Immature natural killer cell (primary cell): ENCODE measurements at regions not wholly inside any gene's neighbourhood (a gene's known extent, or its start where the extent isn't known, plus 50 kb on each side); places are given as distances from the start of the nearest gene placed in this dataset.

Experiments
- DNase-seq, 3 donors: peaks; one replicate each; pipeline ENCODE4 v3.0.0; 2022; ENCODE audit warnings: mixed read lengths in 1 of 3
- H3K27ac Mint-ChIP-seq, 6 donors: one replicate each; pipeline ENCODE4 v1.8.0; 2020; ENCODE audit warnings: mixed read lengths in 6 of 6, mild to moderate bottlenecking in 5 of 6, inconsistent platforms in 4 of 6, moderate library complexity in 3 of 6
- H3K27me3 Mint-ChIP-seq, 3 donors: one replicate each; pipeline ENCODE4 v1.8.0; 2020 to 2021; ENCODE audit warnings: low read depth in 3 of 3, mild to moderate bottlenecking in 3 of 3, mixed read lengths in 3 of 3, moderate library complexity in 3 of 3, inconsistent platforms in 1 of 3
- H3K36me3 Mint-ChIP-seq, 3 donors: one replicate each; pipeline ENCODE4 v1.8.0; 2020; ENCODE audit warnings: mixed read lengths in 3 of 3, inconsistent platforms in 2 of 3, mild to moderate bottlenecking in 2 of 3
- H3K4me1 Mint-ChIP-seq, 2 donors: one replicate each; pipeline ENCODE4 v1.8.0; 2020; ENCODE audit warnings: inconsistent platforms in 2 of 2, mild to moderate bottlenecking in 2 of 2, mixed read lengths in 2 of 2, moderate library complexity in 1 of 2
- H3K4me3 Mint-ChIP-seq, 5 donors: one replicate each; pipeline ENCODE4 v1.8.0; 2020; ENCODE audit warnings: mild to moderate bottlenecking in 5 of 5, mixed read lengths in 5 of 5, inconsistent platforms in 3 of 5, moderate library complexity in 3 of 5
- H3K9me3 Mint-ChIP-seq, 6 donors: one replicate each; pipeline ENCODE4 v1.8.0; 2020; ENCODE audit warnings: mild to moderate bottlenecking in 6 of 6, mixed read lengths in 6 of 6, inconsistent platforms in 4 of 6, moderate library complexity in 3 of 6

DNA sequence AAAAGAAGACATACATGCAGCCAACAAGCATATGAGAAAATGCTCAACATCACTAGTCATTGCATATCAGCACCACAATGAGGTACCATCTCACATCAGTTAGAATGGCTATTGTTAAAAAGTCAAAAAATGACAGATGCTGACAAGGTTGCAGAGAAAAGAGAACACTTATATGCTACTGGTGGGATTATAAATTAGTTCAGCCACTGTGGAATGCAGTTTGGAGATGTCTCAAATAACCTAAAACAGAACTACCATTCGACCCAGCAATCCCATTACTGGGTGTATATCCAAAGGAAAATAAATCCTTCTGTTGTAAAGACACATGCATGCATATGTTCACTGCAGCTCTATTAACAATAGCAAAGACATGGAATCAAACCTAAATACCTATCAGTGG is 238.4 kb downstream of the KCNC2 start:
- Mint-ChIP-seq H3K36me3 (no peaks in the 10 kb centered on the region), H3K9me3 (peaks cover 0 to 16% (median 10%) of the 10 kb centered on the region in 6 donors), H3K27me3 (no peaks in the 10 kb centered on the region), H3K27ac (no peak overlapping the region), H3K4me3 (no peak overlapping the region), H3K4me1 (no peaks in the 10 kb centered on the region)
- no peak for DNase-seq

DNA sequence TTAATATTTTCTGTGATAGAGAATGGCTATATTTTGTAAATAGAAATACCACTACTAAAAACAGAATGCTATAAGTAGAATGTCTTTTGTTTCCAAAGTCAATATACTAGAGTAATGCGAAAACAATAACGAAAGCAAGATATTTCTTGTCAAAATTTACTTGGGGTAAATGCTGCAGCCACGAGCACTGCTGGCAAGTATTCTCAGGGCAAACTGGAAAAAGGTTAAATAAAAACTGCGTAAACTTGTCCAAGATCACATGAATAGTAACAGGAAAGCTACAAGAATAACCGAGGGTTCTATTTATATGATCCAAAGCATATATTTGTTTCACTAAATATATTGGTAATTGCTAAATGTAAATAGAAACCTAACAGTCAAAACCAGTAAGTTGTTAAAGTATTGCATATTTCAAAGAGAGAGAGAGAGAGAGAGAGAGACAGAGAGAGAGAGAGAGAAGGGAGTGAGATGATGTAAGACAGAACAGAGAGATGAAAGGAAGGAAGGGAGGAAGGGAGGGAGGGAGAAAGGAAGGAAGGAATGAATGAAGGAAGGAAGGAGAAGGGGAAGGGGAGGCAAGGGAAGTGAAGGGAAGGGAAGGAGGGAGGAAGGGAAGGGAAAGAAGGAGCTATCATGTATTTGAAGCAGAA is 231.7 kb downstream of the KCNC2 start:
- no peak overlapping the region for H3K4me3 Mint-ChIP-seq
- H3K9me3 Mint-ChIP-seq = peaks cover 0 to 29% (median 8%) of the 10 kb centered on the region in 6 donors
- no peaks in the 10 kb centered on the region for H3K36me3 Mint-ChIP-seq
- H3K27me3 Mint-ChIP-seq = peaks cover 0 to 1% (median 0%) of the 10 kb centered on the region in 3 donors
- H3K4me1 Mint-ChIP-seq = no peaks in the 10 kb centered on the region
- DNase-seq = no peak
- H3K27ac Mint-ChIP-seq = no peak overlapping the region

DNA sequence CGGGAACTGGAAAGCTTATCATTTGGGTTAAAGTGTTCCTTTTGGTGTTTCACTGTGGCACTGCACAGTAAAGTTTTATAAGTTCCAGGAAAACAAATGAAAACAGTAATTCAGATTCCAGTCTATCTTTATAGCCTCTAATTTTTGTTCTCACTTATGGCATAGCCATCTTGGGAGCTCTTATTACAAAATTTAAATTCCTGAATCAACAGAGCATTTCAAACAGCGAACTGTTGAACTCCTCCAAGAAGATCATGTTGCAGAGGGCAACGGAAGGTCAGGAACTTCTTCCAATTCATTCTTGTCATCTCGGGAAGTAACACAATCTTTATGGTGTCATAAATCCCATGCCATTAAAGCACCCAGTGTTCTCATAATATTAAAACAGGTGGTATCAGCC is 229.1 kb downstream of the KCNC2 start:
- no peaks in the 10 kb centered on the region for H3K4me1 Mint-ChIP-seq
- peaks cover 0 to 25% (median 5%) of the 10 kb centered on the region in 6 donors for H3K9me3 Mint-ChIP-seq
- H3K4me3 Mint-ChIP-seq = no peak overlapping the region
- H3K27me3 Mint-ChIP-seq = peaks cover 0 to 1% (median 0%) of the 10 kb centered on the region in 3 donors
- H3K27ac Mint-ChIP-seq = no peak overlapping the region
- no peak for DNase-seq
- no peaks in the 10 kb centered on the region for H3K36me3 Mint-ChIP-seq

DNA sequence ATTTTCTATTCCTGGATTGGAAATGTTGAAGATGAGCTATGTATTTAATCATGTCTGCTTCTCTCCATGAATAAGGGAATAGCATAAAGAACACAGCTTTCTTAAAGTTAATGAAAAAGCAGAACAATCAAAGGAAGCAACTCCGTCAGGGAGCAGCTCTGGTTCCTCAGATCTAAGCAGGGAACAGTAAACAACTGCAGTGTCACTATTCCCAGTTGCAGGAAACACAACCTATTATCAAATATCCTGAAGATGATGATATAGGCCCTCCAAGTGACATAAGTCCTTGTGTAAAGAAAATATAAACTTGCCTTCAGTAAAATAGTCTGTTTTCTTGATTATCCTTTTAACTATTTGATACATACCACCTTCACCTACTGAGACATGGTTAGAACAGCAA is 228.1 kb downstream of the KCNC2 start:
- no peak for DNase-seq
- peaks cover 0 to 1% (median 0%) of the 10 kb centered on the region in 3 donors for H3K27me3 Mint-ChIP-seq
- no peak overlapping the region for H3K4me3 Mint-ChIP-seq
- no peak overlapping the region for H3K27ac Mint-ChIP-seq
- H3K9me3 Mint-ChIP-seq = peaks cover 0 to 22% (median 3%) of the 10 kb centered on the region in 6 donors
- no peaks in the 10 kb centered on the region for H3K4me1 Mint-ChIP-seq
- H3K36me3 Mint-ChIP-seq = no peaks in the 10 kb centered on the region

DNA sequence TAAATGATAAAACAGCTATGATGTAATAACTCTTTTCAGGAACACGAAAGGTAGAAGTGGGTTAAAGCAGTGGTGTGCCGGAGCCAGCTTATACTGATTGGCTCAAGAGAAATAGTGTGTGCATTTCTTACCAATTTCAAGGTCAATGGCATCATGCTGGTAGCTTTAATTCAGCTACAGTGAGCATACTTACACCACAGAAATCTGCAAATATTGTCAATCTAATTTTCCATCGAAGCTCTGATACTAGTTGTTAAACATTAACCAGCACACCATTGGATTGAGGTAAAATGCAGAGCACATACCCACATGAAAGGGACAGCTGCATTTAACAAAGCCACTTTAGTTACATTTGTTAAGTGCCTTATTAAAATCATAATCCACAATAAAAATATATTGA is 225.7 kb downstream of the KCNC2 start:
- no peaks in the 10 kb centered on the region for H3K4me1 Mint-ChIP-seq
- no peak for DNase-seq
- H3K36me3 Mint-ChIP-seq = no peaks in the 10 kb centered on the region
- H3K27me3 Mint-ChIP-seq = peaks cover 0 to 1% (median 0%) of the 10 kb centered on the region in 3 donors
- H3K4me3 Mint-ChIP-seq = no peak overlapping the region
- H3K9me3 Mint-ChIP-seq = peaks cover 0 to 11% (median 2%) of the 10 kb centered on the region in 6 donors
- no peak overlapping the region for H3K27ac Mint-ChIP-seq

DNA sequence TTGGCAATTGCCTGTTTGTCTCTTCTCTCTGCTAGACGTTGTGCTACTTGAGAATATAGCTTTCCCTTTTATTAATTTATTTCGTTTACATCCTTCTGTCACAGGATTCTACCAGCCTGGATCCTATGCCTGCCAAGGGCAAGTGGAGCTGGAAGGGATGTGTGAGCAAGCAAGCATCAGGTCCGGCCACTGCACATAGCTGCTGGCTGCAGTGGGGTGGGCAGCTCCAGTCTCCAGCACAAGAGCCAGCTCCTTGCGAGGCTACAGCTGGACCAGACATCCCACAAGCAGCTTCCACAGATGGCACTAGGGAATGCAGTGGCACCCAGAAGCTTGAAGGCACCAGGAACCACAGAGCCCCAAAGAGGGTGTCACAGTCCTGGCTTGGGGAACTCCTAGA is 225.0 kb downstream of the KCNC2 start:
- Mint-ChIP-seq H3K9me3 (peaks cover 0 to 11% (median 2%) of the 10 kb centered on the region in 6 donors), H3K27me3 (peaks cover 0 to 1% (median 0%) of the 10 kb centered on the region in 3 donors), H3K36me3 (no peaks in the 10 kb centered on the region), H3K27ac (no peak overlapping the region), H3K4me3 (no peak overlapping the region), H3K4me1 (no peaks in the 10 kb centered on the region)
- DNase-seq = no peak

DNA sequence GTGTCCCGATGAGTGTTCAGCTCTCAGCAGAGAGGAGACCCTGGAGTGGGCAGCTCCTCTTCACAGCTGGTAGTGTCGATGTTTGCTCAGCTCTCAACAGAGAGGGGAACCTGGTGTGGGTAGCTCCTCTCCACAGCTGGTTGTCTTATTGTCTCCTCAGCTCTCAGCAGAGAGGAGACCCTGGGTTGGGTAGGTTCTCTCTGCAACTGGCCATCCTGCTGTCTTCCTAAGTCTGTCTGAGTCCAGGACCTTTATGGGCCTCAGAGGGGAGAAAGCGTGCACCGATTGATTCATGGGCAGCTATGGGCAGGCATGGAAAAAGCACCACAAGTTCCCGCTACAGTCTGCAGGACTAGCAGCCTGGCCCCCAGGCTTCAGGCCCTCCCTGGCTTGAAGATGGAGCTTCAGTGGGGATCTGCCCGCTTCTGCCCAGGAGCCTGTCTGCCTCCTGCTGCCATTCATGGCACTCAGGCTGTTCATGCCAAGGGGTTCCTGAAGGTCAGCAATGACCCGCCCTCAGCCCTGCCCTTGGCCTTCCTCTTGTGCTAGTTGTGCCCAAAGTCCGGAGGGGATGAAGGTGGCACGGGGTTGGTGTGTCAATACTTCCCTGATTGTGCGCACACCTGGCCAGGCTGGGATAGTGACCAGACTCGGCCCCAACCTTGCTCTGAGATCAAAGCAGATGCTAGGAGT is 224.2 kb downstream of the KCNC2 start:
- Mint-ChIP-seq H3K27me3 (peaks cover 0 to 1% (median 0%) of the 10 kb centered on the region in 3 donors), H3K4me1 (no peaks in the 10 kb centered on the region), H3K36me3 (no peaks in the 10 kb centered on the region), H3K27ac (no peak overlapping the region), H3K9me3 (peaks cover 0 to 11% (median 2%) of the 10 kb centered on the region in 6 donors), H3K4me3 (no peak overlapping the region)
- DNase-seq = no peak

DNA sequence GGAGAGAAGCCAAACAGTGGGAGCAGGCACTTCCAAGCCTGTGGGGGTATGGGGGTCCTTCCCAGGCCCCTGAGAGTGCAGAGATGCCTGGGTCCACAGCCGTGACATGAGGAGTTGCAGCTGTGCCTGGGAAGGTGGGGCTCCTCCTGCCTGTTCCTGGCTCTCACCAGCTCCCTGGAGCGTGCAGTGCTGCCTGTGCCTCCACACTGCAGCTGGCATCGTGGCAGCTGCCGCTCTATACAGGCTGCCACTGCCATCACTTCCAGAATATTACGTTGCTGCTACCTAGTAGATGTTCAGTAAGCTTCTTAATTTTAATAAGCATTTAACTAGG is 223.7 kb downstream of the KCNC2 start:
- Mint-ChIP-seq H3K27me3 (peaks cover 0 to under 1% (median 0%) of the 10 kb centered on the region in 3 donors), H3K4me1 (no peaks in the 10 kb centered on the region), H3K9me3 (peaks cover 0 to 11% (median 1%) of the 10 kb centered on the region in 6 donors), H3K36me3 (no peaks in the 10 kb centered on the region), H3K27ac (no peak overlapping the region), H3K4me3 (no peak overlapping the region)
- DNase-seq = no peak

DNA sequence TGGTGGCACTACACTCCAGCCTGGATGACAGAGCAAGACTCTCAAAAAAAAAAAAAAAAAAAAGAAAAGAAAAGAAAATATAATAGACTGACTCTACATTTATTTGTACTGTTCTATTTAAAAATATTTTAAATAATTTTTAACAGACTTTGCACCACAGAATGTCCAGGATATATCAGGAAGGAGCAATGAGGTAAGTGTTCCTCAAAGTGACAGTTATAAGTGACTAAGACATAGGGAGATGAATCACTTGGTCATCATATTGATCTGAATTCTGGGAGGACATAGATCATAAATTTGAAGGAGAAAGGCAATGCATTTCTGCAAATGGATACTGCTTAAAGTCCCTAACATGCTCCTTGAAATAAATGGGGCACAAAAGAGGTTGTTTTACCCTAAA is 221.5 kb downstream of the KCNC2 start:
- Mint-ChIP-seq H3K27ac (no peak overlapping the region), H3K36me3 (no peaks in the 10 kb centered on the region), H3K4me3 (no peak overlapping the region), H3K4me1 (no peaks in the 10 kb centered on the region), H3K9me3 (peaks cover 0 to 16% (median 3%) of the 10 kb centered on the region in 6 donors), H3K27me3 (no peaks in the 10 kb centered on the region)
- no peak for DNase-seq
